A673 (cell line): ENCODE measurements at regions not wholly inside any gene's neighbourhood (a gene's known extent, or its start where the extent isn't known, plus 50 kb on each side); places are given as distances from the start of the nearest gene placed in this dataset. TPM values are rescaled to one million over a fixed set of nuclear protein-coding genes. Genes with fewer than 3 reads are reported as not detected.

Experiments used
- BruUV-seq: library from RNA; stranded (reverse); fragments of 400-500 nt; replicated peaks from 2 replicates; lab custom pipeline; 2021; lab: Mats Ljungman, UMichigan
- CTCF ChIA-PET: fragments of 300-600 bp; sonication (Branson Sonifier 250); formaldehyde crosslinking; loops from one replicate; lab custom pipeline; 2022; ENCODE audit warnings: antibody characterized with exemption; lab: Charles Lee
- POLR2A ChIA-PET: fragments of 300-600 bp; sonication (Branson Sonifier 250); formaldehyde crosslinking; loops from one replicate; lab custom pipeline; 2022; ENCODE audit warnings: antibody characterized with exemption; ENCODE audit not compliant: low non-redundant PET; lab: Charles Lee
- DNase-seq: peaks from one replicate; pipeline ENCODE4 v3.0.0-alpha.2; 2015; ENCODE audit warnings: low spot score
- H3K27ac ChIP-seq: fragments of 200-600 bp; sonication (generic); 2 replicates; pipeline ENCODE4 v1.5.1; 2016; ENCODE audit warnings: mixed run types, low read depth, mild to moderate bottlenecking, mixed read lengths, antibody characterized with exemption, low read length; ENCODE audit not compliant: poor library complexity, severe bottlenecking
- H3K27me3 ChIP-seq: fragments of 200-600 bp; sonication (generic); replicated peaks from 2 replicates; pipeline ENCODE4 v1.6.1; 2017; ENCODE audit warnings: mixed run types, low read depth, mild to moderate bottlenecking, mixed read lengths, antibody characterized with exemption, low read length; ENCODE audit not compliant: insufficient read depth, poor library complexity
- H3K36me3 ChIP-seq: fragments of 200-600 bp; sonication (generic); 2 replicates; pipeline ENCODE4 v1.6.1; 2016; ENCODE audit warnings: mixed run types, mild to moderate bottlenecking, mixed read lengths, antibody characterized with exemption, low read length; ENCODE audit not compliant: insufficient read depth, poor library complexity, severe bottlenecking
- H3K4me1 ChIP-seq: fragments of 200-600 bp; sonication (generic); 2 replicates; pipeline ENCODE4 v1.6.1; 2017; ENCODE audit warnings: mixed run types, mild to moderate bottlenecking, mixed read lengths, antibody characterized with exemption, low read length; ENCODE audit not compliant: insufficient read depth, poor library complexity, severe bottlenecking
- H3K4me3 ChIP-seq: fragments of 200-600 bp; sonication (generic); 2 replicates; pipeline ENCODE4 v1.5.1; 2016; ENCODE audit warnings: low read depth, mixed run types, mild to moderate bottlenecking, mixed read lengths, low read length; ENCODE audit not compliant: poor library complexity, severe bottlenecking
- H3K9me3 ChIP-seq: fragments of 200-600 bp; sonication (generic); 2 replicates; pipeline ENCODE4 v1.6.1; 2016; ENCODE audit warnings: mixed run types, low read depth, mild to moderate bottlenecking, mixed read lengths, antibody characterized with exemption, low read length; ENCODE audit not compliant: poor library complexity, severe bottlenecking
- EZH2 ChIP-seq: fragments of 200-600 bp; sonication (generic); IDR thresholded peaks from 2 replicates; pipeline ENCODE4 v1.6.1; 2017; ENCODE audit warnings: borderline replicate concordance, low read depth, mild to moderate bottlenecking, mixed read lengths, antibody characterized with exemption, low read length; ENCODE audit not compliant: poor library complexity, severe bottlenecking
- intact Hi-C: fragments of 100-400 bp; cut with micrococcal nuclease; formaldehyde crosslinking; loops from one replicate; pipeline ENCODE4 v1.10.0; 2022; ENCODE audit not compliant: unreplicated experiment
- microRNA-seq: library from miRNA; unstranded; fragments of <30 nt; microRNA quantifications from one replicate; pipeline ENCODE4 v1.2.0, GENCODE V29; 2021
- TF ChIP-seq, protein P1 (sequence below): fragments of 300-800, 200-600 bp; sonication (generic); conservative IDR thresholded peaks from 2 replicates; pipeline ENCODE4 v1.5.1; 2017; ENCODE audit warnings: low read depth, mild to moderate bottlenecking, antibody characterized with exemption, low read length, moderate library complexity, mixed read lengths

DNA sequence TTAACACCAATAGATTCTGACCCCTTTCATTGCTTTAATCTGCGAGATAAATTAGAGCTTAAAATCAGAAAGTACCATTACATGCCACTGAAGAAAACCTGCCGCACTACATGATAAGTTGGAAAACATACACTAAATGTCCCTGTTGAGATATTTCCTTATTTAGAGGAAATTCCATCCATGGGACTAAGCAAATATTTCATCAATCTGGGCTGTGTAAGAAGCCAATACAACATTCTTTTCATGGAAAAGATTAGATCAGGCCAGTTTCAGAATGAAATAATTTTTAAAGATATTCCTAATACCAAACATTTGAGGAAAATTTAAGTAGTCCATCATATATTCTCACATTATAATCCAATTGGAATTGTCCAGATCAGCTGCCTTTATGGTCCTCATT is 112.8 kb downstream of the LLPH start:
- POLR2A ChIA-PET = no interaction called here
- BruUV-seq = no TSS peak
- CTCF ChIA-PET = no interaction called here
- TF ChIP-seq EZH2 = no peak
- TF ChIP-seq, protein P1, sequence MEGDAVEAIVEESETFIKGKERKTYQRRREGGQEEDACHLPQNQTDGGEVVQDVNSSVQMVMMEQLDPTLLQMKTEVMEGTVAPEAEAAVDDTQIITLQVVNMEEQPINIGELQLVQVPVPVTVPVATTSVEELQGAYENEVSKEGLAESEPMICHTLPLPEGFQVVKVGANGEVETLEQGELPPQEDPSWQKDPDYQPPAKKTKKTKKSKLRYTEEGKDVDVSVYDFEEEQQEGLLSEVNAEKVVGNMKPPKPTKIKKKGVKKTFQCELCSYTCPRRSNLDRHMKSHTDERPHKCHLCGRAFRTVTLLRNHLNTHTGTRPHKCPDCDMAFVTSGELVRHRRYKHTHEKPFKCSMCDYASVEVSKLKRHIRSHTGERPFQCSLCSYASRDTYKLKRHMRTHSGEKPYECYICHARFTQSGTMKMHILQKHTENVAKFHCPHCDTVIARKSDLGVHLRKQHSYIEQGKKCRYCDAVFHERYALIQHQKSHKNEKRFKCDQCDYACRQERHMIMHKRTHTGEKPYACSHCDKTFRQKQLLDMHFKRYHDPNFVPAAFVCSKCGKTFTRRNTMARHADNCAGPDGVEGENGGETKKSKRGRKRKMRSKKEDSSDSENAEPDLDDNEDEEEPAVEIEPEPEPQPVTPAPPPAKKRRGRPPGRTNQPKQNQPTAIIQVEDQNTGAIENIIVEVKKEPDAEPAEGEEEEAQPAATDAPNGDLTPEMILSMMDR = no peak
- Histone ChIP-seq H3K36me3 (no peaks in the 10 kb centered on the region), H3K27me3 (no peaks in the 10 kb centered on the region), H3K9me3 (no peaks in the 10 kb centered on the region), H3K4me3 (no peak overlapping the region), H3K27ac (no peak overlapping the region), H3K4me1 (no peaks in the 10 kb centered on the region)
- DNase-seq = no peak
- intact Hi-C loops = no loop called here

Small RNA genes in the stretch of these regions (microRNA-seq; reads per million reads assigned to microRNA genes)
- not detected for gene MIR6074
